ENCODE measurements at regions not wholly inside any gene's neighbourhood (a gene's known extent, or its start where the extent isn't known, plus 50 kb on each side); places are given as distances from the start of the nearest gene placed in this dataset.

DNA sequence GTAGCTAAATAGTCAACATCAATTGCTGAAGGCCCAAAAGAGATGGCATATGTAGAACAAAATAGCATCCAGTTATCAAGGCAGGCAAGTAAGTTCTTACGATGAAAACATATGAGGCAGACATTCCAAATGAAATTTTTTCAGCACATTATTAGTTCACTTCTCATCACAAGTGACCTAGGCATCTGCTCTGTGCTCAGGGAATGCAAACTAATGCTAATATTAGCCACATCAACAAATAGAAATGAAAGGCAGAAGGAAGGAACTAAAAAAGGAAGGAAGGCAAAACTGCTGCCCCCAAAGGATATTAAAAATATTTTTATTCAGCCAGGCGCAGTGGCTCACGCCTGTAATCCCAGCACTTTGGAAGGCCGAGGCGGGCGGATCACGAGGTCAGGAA is 51.2 kb upstream of the ROCK1 start:
- no peak for TF ChIP-seq EGR1 (IDR thresholded peaks at IDR 0.05)
- TF ChIP-seq RAD21 (IDR thresholded peaks at IDR 0.05; ENCODE audit: low read depth) = no peak
- TF ChIP-seq NFIC (IDR thresholded peaks at IDR 0.05) = no peak
- TF ChIP-seq, protein P1, sequence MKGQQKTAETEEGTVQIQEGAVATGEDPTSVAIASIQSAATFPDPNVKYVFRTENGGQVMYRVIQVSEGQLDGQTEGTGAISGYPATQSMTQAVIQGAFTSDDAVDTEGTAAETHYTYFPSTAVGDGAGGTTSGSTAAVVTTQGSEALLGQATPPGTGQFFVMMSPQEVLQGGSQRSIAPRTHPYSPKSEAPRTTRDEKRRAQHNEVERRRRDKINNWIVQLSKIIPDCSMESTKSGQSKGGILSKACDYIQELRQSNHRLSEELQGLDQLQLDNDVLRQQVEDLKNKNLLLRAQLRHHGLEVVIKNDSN (IDR thresholded peaks at IDR 0.05) = no peak
- no peak for TF ChIP-seq CEBPB (IDR thresholded peaks at IDR 0.05)
- TF ChIP-seq YY1 (IDR thresholded peaks at IDR 0.05; ENCODE audit: low read depth) = no peak

DNA sequence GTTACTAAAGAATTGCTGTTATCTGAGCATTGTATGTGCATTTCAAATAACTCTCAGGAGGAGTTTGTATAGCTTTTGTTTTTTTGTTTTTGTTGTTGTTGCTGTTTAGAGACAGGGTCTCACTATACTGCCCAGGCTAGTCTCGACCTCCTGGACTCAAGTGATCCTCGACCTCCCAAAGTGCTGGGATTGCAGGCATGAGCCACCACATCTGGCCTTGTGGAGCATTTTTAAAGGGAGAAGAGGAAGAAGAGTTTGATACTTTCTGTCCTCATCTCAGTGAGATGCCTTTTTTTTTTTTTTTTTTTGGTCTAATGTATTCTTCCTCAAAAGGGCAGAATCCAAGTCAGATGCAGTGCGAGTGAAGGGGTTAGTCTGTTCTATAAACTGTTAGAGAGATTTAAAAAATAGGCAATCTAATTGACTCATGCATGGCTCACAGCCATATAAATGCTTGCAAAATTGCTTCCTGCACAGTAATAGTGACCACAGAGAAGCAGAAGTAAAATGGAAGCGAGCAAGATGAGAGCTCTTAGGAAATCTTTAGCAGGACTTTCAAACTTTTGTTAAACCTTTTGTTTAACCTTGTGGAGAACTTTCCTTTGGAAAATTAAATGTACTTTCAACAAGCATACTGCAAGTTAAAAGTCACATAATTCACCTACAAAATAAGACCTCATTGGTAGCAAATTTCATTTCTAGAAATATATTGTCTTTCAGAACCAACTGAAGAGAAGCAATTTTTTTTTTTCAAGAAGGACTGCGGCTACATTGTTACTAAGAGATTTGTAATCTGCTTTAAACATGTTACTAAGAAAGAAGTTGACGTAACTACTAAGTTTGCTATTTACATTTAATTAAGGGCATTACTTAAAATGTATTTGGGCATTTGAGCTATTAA is 52.3 kb upstream of the ROCK1 start:
- no peak for TF ChIP-seq CEBPB (IDR thresholded peaks at IDR 0.05)
- TF ChIP-seq, protein P1 (IDR thresholded peaks at IDR 0.05) = no peak
- no peak for TF ChIP-seq TAF1 (IDR thresholded peaks at IDR 0.05; ENCODE audit: low read depth)
- TF ChIP-seq RAD21 (IDR thresholded peaks at IDR 0.05; ENCODE audit: low read depth) = no peak
- TF ChIP-seq, protein P2, sequence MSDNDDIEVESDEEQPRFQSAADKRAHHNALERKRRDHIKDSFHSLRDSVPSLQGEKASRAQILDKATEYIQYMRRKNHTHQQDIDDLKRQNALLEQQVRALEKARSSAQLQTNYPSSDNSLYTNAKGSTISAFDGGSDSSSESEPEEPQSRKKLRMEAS (IDR thresholded peaks at IDR 0.05) = no peak
- TF ChIP-seq FOXM1 (IDR thresholded peaks at IDR 0.05; ENCODE audit: borderline replicate concordance, low read depth) = no peak
- TF ChIP-seq ZBTB7A (IDR thresholded peaks at IDR 0.05; ENCODE audit: low read depth) = no peak
- TF ChIP-seq EGR1 (IDR thresholded peaks at IDR 0.05) = no peak
- TF ChIP-seq NFIC (IDR thresholded peaks at IDR 0.05) = no peak

DNA sequence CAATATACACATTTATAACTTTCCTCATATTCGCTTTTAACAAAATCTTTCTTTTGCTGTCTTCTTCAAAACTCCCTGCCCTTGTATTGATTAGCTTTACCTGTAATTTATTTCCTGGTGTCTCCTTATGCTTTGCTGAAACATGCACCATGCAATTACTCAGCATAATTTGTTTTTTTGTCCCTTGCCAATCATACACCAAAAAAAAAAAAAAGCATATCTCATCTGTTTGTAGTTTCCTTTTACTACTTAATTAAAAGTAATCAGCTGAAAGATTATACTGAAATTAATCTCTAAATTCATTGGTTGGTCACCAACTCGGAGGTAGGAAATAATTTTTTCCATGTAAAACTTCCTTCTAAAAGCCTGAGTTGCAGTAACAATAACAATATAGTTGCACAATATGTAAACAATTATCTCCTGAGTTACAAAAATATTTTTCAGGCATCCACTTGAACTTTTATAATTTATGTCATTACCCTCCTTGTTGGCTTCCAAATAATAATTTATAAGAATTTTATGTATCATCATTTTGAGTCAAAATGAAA is 53.0 kb upstream of the ROCK1 start:
- TF ChIP-seq NFIC (IDR thresholded peaks at IDR 0.05) (no peak), TCF12 (IDR thresholded peaks at IDR 0.05; ENCODE audit: low read depth) (no peak), RAD21 (IDR thresholded peaks at IDR 0.05; ENCODE audit: low read depth) (no peak), TEAD4 (IDR thresholded peaks at IDR 0.05) (no peak)

DNA sequence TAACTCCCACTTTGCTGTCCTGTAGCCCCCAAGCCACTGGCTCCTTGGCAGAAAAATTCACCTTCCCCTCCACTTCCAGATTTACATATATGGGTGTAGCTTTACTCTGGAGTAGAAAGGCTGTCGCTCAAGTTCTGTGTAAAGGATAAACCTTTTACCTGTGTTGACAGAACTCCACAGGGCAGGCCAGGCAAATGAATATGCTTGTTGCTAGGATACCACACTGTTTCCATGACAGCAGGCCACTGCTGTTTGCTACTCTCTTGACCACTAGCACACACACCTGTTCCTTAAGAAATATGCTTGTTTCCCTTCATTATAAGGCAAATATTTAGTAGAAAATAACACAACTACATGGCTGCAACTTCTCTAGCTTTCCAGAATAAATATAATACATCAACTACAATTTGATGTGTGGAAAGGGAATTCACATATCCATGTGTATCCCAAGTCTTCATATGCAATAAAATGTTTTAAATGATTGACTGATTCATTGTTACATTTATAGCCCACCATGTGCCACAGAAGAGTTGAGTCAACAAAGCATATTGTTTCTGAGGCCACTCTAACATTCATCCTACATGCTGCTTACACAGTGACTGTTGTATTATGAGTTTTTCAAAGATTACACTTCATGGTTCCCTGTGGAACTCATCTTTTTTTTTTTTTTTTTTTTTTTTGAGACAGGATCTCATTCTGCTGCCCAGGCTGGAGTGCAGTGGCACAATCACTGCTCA is 56.2 kb upstream of the ROCK1 start:
- TF ChIP-seq, protein P1 (IDR thresholded peaks at IDR 0.05) = no peak
- TF ChIP-seq TEAD4 (IDR thresholded peaks at IDR 0.05) (no peak), ZBTB7A (IDR thresholded peaks at IDR 0.05; ENCODE audit: low read depth) (no peak), YY1 (IDR thresholded peaks at IDR 0.05; ENCODE audit: low read depth) (no peak), TCF12 (IDR thresholded peaks at IDR 0.05; ENCODE audit: low read depth) (no peak), CREB1 (IDR thresholded peaks at IDR 0.05; ENCODE audit: low read depth) (no peak), TAF1 (IDR thresholded peaks at IDR 0.05; ENCODE audit: low read depth) (no peak), EGR1 (IDR thresholded peaks at IDR 0.05) (no peak), CEBPB (IDR thresholded peaks at IDR 0.05) (no peak), FOXM1 (IDR thresholded peaks at IDR 0.05; ENCODE audit: borderline replicate concordance, low read depth) (no peak), RAD21 (IDR thresholded peaks at IDR 0.05; ENCODE audit: low read depth) (no peak), NFIC (IDR thresholded peaks at IDR 0.05) (no peak)
- TF ChIP-seq, protein P2 (IDR thresholded peaks at IDR 0.05) = no peak
- TF ChIP-seq, protein P3, sequence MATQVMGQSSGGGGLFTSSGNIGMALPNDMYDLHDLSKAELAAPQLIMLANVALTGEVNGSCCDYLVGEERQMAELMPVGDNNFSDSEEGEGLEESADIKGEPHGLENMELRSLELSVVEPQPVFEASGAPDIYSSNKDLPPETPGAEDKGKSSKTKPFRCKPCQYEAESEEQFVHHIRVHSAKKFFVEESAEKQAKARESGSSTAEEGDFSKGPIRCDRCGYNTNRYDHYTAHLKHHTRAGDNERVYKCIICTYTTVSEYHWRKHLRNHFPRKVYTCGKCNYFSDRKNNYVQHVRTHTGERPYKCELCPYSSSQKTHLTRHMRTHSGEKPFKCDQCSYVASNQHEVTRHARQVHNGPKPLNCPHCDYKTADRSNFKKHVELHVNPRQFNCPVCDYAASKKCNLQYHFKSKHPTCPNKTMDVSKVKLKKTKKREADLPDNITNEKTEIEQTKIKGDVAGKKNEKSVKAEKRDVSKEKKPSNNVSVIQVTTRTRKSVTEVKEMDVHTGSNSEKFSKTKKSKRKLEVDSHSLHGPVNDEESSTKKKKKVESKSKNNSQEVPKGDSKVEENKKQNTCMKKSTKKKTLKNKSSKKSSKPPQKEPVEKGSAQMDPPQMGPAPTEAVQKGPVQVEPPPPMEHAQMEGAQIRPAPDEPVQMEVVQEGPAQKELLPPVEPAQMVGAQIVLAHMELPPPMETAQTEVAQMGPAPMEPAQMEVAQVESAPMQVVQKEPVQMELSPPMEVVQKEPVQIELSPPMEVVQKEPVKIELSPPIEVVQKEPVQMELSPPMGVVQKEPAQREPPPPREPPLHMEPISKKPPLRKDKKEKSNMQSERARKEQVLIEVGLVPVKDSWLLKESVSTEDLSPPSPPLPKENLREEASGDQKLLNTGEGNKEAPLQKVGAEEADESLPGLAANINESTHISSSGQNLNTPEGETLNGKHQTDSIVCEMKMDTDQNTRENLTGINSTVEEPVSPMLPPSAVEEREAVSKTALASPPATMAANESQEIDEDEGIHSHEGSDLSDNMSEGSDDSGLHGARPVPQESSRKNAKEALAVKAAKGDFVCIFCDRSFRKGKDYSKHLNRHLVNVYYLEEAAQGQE (IDR thresholded peaks at IDR 0.05; ENCODE audit: low read depth) = no peak

DNA sequence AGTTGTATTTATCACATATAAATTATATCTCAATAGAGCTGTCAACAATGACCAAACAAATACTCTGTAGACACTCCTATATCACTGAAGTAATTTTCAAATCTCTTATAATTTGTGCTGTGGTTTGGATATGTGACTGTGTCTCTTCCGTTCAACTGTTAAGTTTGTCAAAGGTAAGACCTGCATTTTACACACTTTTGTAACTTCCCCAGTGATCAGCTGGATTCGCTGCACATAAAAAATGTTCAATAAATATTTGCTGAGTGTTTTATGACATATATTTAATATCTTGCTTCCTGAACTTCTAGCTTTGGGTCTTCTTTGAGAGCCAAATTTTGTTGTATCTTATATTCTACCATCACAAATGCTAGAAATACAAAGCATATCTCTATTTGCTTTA is 57.3 kb upstream of the ROCK1 start:
- TF ChIP-seq TEAD4 (IDR thresholded peaks at IDR 0.05) = no peak
- TF ChIP-seq ZBTB7A (IDR thresholded peaks at IDR 0.05; ENCODE audit: low read depth) = no peak
- TF ChIP-seq RAD21 (IDR thresholded peaks at IDR 0.05; ENCODE audit: low read depth) = no peak
- no peak for TF ChIP-seq EGR1 (IDR thresholded peaks at IDR 0.05)
- TF ChIP-seq, protein P2 (IDR thresholded peaks at IDR 0.05) = no peak
- TF ChIP-seq EP300 (IDR thresholded peaks at IDR 0.05; ENCODE audit: borderline replicate concordance) = no peak
- TF ChIP-seq, protein P3 (IDR thresholded peaks at IDR 0.05; ENCODE audit: low read depth) = no peak

Data from Ishikawa (cell line).